Right lobe of liver (tissue), 4 donors: ENCODE measurements at regions not wholly inside any gene's neighbourhood (a gene's known extent, or its start where the extent isn't known, plus 50 kb on each side); places are given as distances from the start of the nearest gene placed in this dataset.
"Not testable (repeated sequence)": the region's sequence is repeated elsewhere in the genome, so short reads cannot be mapped to it uniquely, and the experiment has no call there.

Experiments
- CTCF ChIP-seq, 4 donors: fragments of 200-600 bp in 3 of 4; fragments of 450-650 bp in 1 of 4; IDR thresholded peaks; one replicate each; pipeline versions ENCODE4 v1.5.1 to v1.8.0; 2016 to 2022; ENCODE audit warnings: antibody characterized with exemption in 4 of 4, mild to moderate bottlenecking in 2 of 4
- POLR2A ChIP-seq: fragments of 450-650 bp; IDR thresholded peaks from one replicate; pipeline ENCODE4 v1.6.1; 2017; ENCODE audit warnings: antibody characterized with exemption, mild to moderate bottlenecking
- donor health status: DM: no; HTN: no; CAD: no.
- donor health status: DM: no; HTN: no; CAD: no.
- donor health status: DM: no; HTN: yes; CAD: no.

GRCh38 chr3:78512786-78513185 lies 1255.0 kb downstream of the ROBO1 start:
- TF ChIP-seq CTCF (IDR thresholded peaks at IDR 0.05); POLR2A: not testable (repeated sequence)
